GM06990 (cell line): ENCODE measurements at regions not wholly inside any gene's neighbourhood (a gene's known extent, or its start where the extent isn't known, plus 50 kb on each side); places are given as distances from the start of the nearest gene placed in this dataset.

ENCODE experiments used
- DNase-seq: peaks from one replicate; pipeline ENCODE4 v3.0.0-alpha.2; 2011; ENCODE audit not compliant: insufficient read length; ENCODE audit errors: extremely low read depth
- H3K27me3 ChIP-seq: replicated peaks from 2 replicates; pipeline ENCODE4 v1.6.0; 2011; ENCODE audit warnings: low read length; ENCODE audit not compliant: control insufficient read depth, insufficient read depth
- H3K36me3 ChIP-seq: 2 replicates; pipeline ENCODE4 v1.5.1; 2011; ENCODE audit warnings: low read length; ENCODE audit not compliant: control insufficient read depth, insufficient read depth
- H3K4me3 ChIP-seq: replicated peaks from 2 replicates; pipeline ENCODE4 v1.5.1; 2011; ENCODE audit warnings: low read depth, mild to moderate bottlenecking, control low read depth, low read length
- CTCF ChIP-seq: IDR thresholded peaks from 2 replicates; pipeline ENCODE4 v1.5.1; 2011; ENCODE audit warnings: low read length, control low read depth, mild to moderate bottlenecking, inconsistent platforms; ENCODE audit not compliant: insufficient read depth, poor library complexity, severe bottlenecking

- DNase-seq = no peak
- no peak for TF ChIP-seq CTCF
- Histone ChIP-seq H3K36me3 (no peaks in the 10 kb centered on the region), H3K4me3 (no peak overlapping the region), H3K27me3 (no peaks in the 10 kb centered on the region)
Observed at GRCh38 chr12:130074661-130075406, 87.4 kb upstream of the FZD10 start.

GRCh38 chr12:130075497-130076076, 86.7 kb upstream of the FZD10 start:
- H3K27me3 ChIP-seq = no peaks in the 10 kb centered on the region
- no peak for DNase-seq
- TF ChIP-seq CTCF = no peak

GRCh38 chr12:130076126-130076525, 86.1 kb upstream of the FZD10 start:
- no peak for DNase-seq
- Histone ChIP-seq H3K36me3 (no peaks in the 10 kb centered on the region), H3K4me3 (no peak overlapping the region), H3K27me3 (no peaks in the 10 kb centered on the region)
- TF ChIP-seq CTCF = no peak

More at GRCh38 chr12:130075497-130076076, 86.7 kb upstream of the FZD10 start:
- Histone ChIP-seq H3K36me3 (no peaks in the 10 kb centered on the region), H3K4me3 (no peak overlapping the region)

GRCh38 chr12:130076752-130077151, 85.5 kb upstream of the FZD10 start:
- Histone ChIP-seq H3K36me3 (no peaks in the 10 kb centered on the region), H3K27me3 (no peaks in the 10 kb centered on the region), H3K4me3 (no peak overlapping the region)
- TF ChIP-seq CTCF = no peak
- no peak for DNase-seq

GRCh38 chr12:130078852-130079251, 83.4 kb upstream of the FZD10 start:
- no peaks in the 10 kb centered on the region for H3K36me3 ChIP-seq
- DNase-seq = no peak
- TF ChIP-seq CTCF = no peak
- no peak overlapping the region for H3K4me3 ChIP-seq
- no peaks in the 10 kb centered on the region for H3K27me3 ChIP-seq
